ENCODE measurements at regions not wholly inside any gene's neighbourhood (a gene's known extent, or its start where the extent isn't known, plus 50 kb on each side); places are given as distances from the start of the nearest gene placed in this dataset.

DNA sequence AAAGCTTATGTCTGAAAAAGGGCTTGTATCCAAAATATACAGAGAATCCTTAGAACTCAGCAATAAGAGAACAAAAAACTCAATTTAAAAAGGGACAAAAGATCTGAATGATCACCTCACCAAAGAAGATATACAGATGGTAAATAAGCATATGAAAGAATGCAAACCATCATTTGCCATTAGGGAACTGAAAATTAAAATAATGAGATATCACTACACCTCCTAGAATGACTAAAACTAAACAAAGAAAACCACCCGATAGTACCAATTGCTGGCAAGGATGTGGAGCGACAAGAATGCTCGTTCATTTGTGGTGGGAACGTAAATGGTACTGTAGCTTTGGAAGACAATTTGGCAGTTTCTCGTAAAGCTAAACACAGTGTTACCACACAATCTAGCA lies 66.9 kb upstream of the MPHOSPH6 start:
- no peak for TF ChIP-seq POLR2A (IDR thresholded peaks at IDR 0.05)
- TF ChIP-seq, protein P1, sequence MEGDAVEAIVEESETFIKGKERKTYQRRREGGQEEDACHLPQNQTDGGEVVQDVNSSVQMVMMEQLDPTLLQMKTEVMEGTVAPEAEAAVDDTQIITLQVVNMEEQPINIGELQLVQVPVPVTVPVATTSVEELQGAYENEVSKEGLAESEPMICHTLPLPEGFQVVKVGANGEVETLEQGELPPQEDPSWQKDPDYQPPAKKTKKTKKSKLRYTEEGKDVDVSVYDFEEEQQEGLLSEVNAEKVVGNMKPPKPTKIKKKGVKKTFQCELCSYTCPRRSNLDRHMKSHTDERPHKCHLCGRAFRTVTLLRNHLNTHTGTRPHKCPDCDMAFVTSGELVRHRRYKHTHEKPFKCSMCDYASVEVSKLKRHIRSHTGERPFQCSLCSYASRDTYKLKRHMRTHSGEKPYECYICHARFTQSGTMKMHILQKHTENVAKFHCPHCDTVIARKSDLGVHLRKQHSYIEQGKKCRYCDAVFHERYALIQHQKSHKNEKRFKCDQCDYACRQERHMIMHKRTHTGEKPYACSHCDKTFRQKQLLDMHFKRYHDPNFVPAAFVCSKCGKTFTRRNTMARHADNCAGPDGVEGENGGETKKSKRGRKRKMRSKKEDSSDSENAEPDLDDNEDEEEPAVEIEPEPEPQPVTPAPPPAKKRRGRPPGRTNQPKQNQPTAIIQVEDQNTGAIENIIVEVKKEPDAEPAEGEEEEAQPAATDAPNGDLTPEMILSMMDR (IDR thresholded peaks at IDR 0.05), result no peak
